ENCODE measurements at regions not wholly inside any gene's neighbourhood (a gene's known extent, or its start where the extent isn't known, plus 50 kb on each side); places are given as distances from the start of the nearest gene placed in this dataset.

- no peak for DNase-seq
These were observed 1123.4 kb upstream of the RAG2 start for GRCh38 chr11:37721485-37721884.

DNA sequence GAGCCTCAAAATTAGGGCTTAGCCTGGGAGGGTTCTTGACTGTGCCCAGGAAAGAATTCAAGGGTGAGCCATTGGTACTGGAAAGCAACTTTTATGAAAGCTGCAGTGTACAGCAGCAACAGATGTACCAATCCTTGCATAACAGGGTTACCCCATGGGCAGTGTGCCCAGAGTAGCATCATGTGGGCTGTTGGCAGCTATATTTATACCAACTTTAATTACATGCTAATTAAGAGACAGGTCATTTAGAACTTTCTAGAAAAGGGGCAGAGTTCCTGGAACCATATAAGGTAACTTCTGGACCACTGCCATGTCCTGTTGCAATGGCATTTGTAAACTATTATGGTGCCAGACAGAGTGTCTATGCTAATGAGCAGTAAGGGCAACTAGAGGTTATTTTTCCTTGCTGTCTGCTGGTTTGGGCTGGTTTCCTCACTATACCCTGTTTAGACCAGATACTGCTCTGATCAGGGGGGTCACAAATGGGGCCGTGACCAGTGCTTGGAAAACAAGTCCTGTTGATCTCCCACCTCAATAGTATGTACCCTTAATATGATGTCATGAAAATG lies 1120.5 kb upstream of the RAG2 start:
- DNase-seq, result no peak

GRCh38 chr11:37712251-37712650 lies 1114.2 kb upstream of the RAG2 start:
- no peak for DNase-seq

GRCh38 chr11:37710031-37710430 lies 1112.0 kb upstream of the RAG2 start:
- DNase-seq, result no peak

DNA sequence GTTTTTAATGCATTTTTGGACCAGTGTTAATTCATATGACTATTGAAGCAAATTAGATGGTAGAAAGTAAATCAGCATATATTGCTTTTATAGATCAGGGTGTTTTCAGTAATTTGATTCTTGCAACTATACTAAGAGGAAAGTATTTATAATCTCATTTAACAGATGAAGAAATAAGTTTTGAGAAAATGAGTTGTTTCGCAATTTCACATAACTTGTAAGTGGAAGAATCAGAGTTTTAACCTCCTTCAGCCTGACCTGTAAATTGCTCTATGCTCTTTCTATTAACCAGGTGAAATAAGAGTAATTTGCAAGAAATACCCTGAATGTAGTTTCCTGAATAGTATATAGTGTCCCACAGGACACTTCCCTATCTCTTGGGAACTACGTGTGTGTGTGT lies 1106.8 kb upstream of the RAG2 start:
- DNase-seq, result no peak

GRCh38 chr11:37699644-37700043 lies 1101.6 kb upstream of the RAG2 start:
- no peak for DNase-seq

DNA sequence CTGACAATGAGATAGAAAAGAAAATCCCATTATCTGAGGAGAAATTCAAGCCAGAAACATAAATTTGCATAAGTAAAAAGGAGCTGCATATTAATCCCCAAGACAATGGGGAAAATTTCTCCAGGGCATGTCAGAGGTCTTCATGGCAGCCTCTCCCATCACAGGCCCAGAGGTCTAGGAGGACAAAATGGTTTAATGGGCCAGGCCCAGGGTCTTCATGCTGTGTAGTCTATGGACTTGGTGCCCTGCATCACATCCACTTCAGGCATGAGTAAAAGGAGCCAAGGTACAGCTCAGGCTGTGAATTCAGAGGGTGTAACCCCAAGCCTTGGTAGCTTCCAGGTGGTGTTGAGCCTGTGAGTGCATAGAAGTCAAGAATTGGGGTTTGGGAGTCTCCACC lies 1097.2 kb upstream of the RAG2 start:
- DNase-seq, result no peak

GRCh38 chr11:37689951-37690350 lies 1091.9 kb upstream of the RAG2 start:
- no peak for DNase-seq

DNA sequence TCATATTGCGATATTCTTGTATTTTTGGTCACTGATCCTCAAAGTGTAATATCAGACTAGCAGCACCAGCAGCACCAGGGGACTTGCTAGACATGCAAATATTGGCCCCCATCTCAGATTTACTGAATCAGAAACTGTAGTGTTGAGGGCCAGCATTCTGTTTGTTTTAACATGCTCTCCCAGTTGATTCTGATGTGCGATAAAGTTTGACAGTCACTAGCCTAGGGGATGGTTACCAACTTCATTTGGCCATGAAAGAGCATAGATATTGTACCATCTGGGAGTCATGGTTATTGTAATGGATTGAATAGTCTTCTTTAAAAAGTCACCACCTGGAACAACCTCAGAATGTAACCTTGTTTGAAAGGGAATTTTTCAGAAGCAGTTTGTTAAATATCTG lies 1090.4 kb upstream of the RAG2 start:
- no peak for DNase-seq

DNA sequence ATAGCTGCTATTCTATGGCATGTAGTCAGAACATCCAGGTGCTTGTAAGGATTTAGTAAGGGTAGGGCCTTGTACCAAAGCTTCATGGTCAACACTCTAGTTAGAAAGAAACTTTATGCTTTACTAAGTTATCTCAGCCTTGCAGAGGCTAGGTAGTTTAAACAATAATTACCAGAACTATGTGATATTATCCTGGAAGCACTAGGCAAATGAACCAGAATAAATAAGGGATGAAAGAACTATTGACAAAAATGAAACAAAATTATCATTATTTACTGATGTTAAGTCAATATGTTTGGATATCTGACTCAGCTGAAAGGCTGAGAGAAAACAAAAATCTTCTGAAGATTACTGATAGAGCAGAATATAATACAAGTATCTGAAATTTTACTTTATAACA lies 1089.1 kb upstream of the RAG2 start:
- no peak for DNase-seq

- DNase-seq, result no peak
These were observed 1073.3 kb upstream of the RAG2 start for GRCh38 chr11:37671321-37671720.

DNA sequence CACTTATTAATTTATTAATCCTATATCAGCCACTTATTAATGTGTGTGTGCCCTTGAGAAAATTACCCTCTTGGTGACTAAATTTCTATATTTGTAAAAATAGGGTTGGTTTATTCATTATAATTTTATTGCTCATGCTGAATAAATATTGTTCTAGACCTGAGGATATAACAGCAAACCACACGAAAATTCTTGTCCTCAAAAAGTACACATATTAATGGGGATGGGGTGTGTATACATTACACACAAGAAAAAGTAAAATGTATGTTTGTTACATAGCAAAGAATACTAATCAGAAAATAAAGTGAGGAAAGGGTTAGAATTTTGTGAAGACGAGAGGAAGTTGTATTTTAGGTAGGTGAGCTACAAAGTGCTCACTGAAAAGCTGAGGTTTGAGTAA lies 1068.9 kb upstream of the RAG2 start:
- no peak for DNase-seq

GRCh38 chr11:37657645-37658044 lies 1059.6 kb upstream of the RAG2 start:
- DNase-seq, result no peak

DNA sequence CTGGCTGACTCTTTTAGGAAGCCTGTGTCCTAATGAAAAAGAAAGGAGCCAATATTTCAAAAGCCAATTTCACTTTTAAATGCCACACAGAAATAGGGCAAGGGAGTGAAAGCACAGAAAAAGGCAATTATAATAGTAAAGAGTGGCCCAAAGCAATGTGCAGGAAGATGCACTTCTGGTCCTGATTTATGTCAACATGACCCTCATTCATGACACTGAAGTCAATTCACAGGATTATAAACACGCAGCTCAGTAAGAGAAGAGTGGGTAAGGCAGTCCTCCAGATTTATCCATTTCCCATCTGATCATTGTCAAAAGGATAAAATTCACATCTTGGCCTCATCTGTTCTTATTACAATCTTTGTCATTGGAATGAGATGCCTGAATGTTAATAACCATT lies 1049.7 kb upstream of the RAG2 start:
- no peak for DNase-seq

GRCh38 chr11:37643968-37644367 lies 1045.9 kb upstream of the RAG2 start:
- DNase-seq, result no peak

GRCh38 chr11:37642296-37642695 lies 1044.3 kb upstream of the RAG2 start:
- no peak for DNase-seq

DNA sequence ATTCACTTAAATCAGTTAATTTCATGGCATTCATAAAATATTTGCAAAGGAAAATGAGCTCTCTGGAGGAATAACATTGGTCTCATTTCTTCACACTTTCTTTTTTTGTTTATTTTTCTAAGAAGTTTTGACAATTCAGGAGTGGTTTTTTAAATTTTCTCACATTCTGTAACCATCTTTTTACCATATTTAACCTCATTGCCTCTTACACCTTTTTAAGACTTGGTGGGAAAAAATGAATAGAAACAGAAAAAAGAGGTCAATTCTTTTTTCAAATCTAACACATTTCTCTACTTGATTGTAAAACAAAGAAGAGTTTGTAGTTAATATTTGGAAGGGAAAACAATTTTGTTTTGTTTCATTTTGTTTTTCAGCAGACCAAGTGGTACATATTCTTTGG lies 1034.7 kb upstream of the RAG2 start:
- DNase-seq, result no peak

DNA sequence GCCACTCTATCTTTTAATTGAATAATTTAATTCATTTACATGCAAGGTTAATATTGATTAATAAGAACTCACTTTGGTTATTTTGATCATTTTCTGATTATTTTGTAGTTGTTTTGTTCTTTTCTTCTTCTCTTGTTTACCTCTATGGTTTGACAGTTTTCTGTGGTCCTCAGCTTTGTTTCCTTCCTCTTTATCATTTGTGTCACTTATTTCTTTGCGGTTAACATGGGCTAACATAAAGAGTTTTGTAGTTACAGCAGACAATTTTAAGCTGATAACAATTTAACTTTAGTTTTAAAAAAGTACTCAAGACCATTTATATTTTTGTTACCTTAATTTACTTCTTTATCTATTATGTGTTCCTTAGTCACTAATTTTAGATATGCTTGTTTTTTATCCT lies 1032.8 kb upstream of the RAG2 start:
- DNase-seq, result no peak

DNA sequence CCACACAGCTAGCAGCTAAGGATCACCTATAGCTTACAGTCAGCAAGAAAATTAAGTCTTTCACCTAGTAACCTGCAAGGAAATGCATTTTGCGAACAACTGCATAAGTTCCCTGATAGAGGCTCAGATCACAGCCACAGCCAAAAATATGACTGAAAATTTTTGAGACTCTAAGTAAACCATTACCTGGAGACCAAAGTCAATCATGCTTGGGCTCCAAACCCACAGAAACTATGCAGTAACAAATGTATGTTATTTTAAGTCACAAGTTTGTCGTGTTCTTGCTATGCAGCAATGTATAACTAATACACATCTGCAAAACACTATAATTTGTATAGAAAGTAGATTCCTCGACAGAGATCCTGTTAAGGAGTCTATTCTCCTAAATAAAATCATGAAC lies 1025.7 kb upstream of the RAG2 start:
- DNase-seq, result no peak

GRCh38 chr11:37621662-37622061 lies 1023.6 kb upstream of the RAG2 start:
- DNase-seq, result no peak

DNA sequence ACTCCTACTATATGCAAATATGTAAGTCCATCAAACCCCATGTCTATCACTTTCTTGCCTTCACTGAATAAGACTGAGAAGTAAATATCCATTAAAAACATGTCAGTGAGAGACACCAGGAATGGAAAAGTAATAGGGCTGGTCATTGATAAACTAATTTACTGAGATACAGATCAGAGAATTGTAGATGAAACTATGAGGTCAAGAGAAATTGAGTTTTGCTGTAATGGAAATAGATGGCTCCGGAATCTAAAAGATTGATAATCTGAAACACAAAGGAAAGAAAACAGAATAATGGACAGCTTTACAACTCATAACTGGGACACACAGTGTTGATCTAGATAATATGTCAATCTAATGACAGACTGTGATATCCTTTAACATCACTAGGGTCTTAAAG lies 1018.3 kb upstream of the RAG2 start:
- DNase-seq, result no peak

- no peak for DNase-seq
These were observed 1015.0 kb upstream of the RAG2 start for GRCh38 chr11:37613031-37613430.

DNA sequence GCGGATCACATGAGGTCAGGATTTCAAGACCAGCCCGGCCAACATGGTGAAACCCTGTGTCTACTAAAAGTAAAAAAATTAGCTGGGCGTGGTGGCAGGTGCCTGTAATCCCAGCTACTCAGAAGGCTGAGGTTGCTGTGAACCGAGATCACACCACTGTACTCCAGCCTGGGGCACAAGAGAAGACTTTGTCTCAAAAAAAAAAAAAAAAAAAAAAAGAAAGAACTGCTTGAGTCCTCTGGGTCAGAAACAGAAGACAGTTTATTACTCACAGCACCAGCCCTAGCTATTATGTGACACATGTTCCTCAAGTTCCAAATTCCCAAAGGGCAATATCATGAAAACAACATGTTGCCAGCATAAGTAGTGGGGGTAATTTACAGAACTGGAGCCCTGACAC lies 1014.1 kb upstream of the RAG2 start:
- DNase-seq, result no peak

- DNase-seq, result no peak
These were observed 1007.2 kb upstream of the RAG2 start for GRCh38 chr11:37605229-37605628.

DNA sequence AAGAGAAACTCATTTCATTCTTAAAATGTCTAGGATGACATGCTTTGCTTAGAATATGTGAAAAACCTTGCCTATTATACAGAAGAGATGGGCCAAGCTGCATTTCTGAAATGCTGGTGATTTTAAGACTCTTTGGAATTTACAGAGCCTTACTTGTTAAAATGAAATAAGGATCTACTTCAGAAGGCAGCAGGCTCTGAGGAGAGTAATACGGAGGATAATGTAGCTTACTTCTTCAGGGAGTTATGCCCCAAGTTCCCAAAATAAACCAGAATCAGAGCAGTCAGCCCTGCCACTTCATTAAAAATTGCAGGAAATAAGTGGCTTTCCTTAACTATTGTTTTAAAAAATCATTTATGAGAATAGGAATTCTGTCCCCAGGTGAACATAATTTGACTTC lies 1000.3 kb upstream of the RAG2 start:
- no peak for DNase-seq
